Naive thymus-derived CD8-positive, alpha-beta T cell (primary cell): ENCODE measurements at regions not wholly inside any gene's neighbourhood (a gene's known extent, or its start where the extent isn't known, plus 50 kb on each side); places are given as distances from the start of the nearest gene placed in this dataset.

ENCODE experiments used
- ATAC-seq, 2 donors: fragments of 150-1000 bp; cut with Tn5 transposase in 1 of 2; sonication (Bioruptor Pico), chemical (Tn5 transposase) in 1 of 2; 1 replicate in 1 of 2; 2 replicates in 1 of 2; pipeline ENCODE4 v1.10.0; 2021; ENCODE audit warnings: mild to moderate bottlenecking in 2 of 2, moderate library complexity in 2 of 2
- POLR2A ChIA-PET: fragments of 350-600 bp; sonication (Branson Sonifier 250); formaldehyde crosslinking; loops from one replicate; lab custom pipeline; 2021; ENCODE audit warnings: antibody characterized with exemption; lab: Charles Lee
- DNase-seq, 10 donors: peaks; one replicate each; pipeline versions ENCODE4 v3.0.0 to v3.0.0-alpha.2; 2020 to 2022
- H3K27ac Mint-ChIP-seq, 10 donors: one replicate each; pipeline ENCODE4 v1.8.0; 2020 to 2022; ENCODE audit warnings: mild to moderate bottlenecking in 10 of 10, mixed read lengths in 10 of 10, moderate library complexity in 4 of 10, inconsistent platforms in 1 of 10
- H3K27me3 Mint-ChIP-seq, 5 donors: one replicate each; pipeline ENCODE4 v1.8.0; 2021 to 2022; ENCODE audit warnings: mixed read lengths in 5 of 5
- H3K36me3 Mint-ChIP-seq, 3 donors: one replicate each; pipeline ENCODE4 v1.8.0; 2020 to 2022; ENCODE audit warnings: mixed read lengths in 3 of 3, mild to moderate bottlenecking in 2 of 3, inconsistent platforms in 1 of 3
- H3K4me1 Mint-ChIP-seq, 4 donors: one replicate each; pipeline ENCODE4 v1.8.0; 2021 to 2022; ENCODE audit warnings: mixed read lengths in 4 of 4
- H3K4me3 Mint-ChIP-seq, 10 donors: one replicate each; pipeline ENCODE4 v1.8.0; 2020 to 2022; ENCODE audit warnings: mild to moderate bottlenecking in 10 of 10, mixed read lengths in 10 of 10, moderate library complexity in 6 of 10, inconsistent platforms in 1 of 10
- H3K9me3 Mint-ChIP-seq, 9 donors: one replicate each; pipeline ENCODE4 v1.8.0; 2020 to 2022; ENCODE audit warnings: mixed read lengths in 9 of 9, mild to moderate bottlenecking in 3 of 9, inconsistent platforms in 1 of 9, moderate library complexity in 1 of 9

- peaks cover 0 to 7% (median 5%) of the 10 kb centered on the region in 4 donors for H3K4me1 Mint-ChIP-seq
- no peaks in the 10 kb centered on the region for H3K9me3 Mint-ChIP-seq
- DNase-seq: no peak
- no peak for ATAC-seq
- POLR2A ChIA-PET: interaction anchor here (1.1 kb wide), 1 partner anchor 10 kb away, joined by 3 read pairs; no protein-coding TSS in a partner anchor
- no peak overlapping the region for H3K4me3 Mint-ChIP-seq
- peak overlapping the region in 1 of 10 donors; percentile 48 for H3K27ac Mint-ChIP-seq
- peaks cover 0 to 9% (median 0%) of the 10 kb centered on the region in 5 donors for H3K27me3 Mint-ChIP-seq
- no peaks in the 10 kb centered on the region for H3K36me3 Mint-ChIP-seq
Measured at GRCh38 chr17:34850023-34850422, 111.2 kb downstream of the CCT6B start.

GRCh38 chr17:34847938-34848337 is 113.3 kb downstream of the CCT6B start:
- Mint-ChIP-seq H3K27me3 (no peaks in the 10 kb centered on the region), H3K4me1 (peaks cover 0 to 7% (median 5%) of the 10 kb centered on the region in 4 donors), H3K4me3 (no peak overlapping the region), H3K9me3 (no peaks in the 10 kb centered on the region), H3K36me3 (no peaks in the 10 kb centered on the region), H3K27ac (peak overlapping the region in 1 of 10 donors; percentile 30)
- DNase-seq: no peak
- ATAC-seq: no peak
- POLR2A ChIA-PET: no interaction called here

DNA sequence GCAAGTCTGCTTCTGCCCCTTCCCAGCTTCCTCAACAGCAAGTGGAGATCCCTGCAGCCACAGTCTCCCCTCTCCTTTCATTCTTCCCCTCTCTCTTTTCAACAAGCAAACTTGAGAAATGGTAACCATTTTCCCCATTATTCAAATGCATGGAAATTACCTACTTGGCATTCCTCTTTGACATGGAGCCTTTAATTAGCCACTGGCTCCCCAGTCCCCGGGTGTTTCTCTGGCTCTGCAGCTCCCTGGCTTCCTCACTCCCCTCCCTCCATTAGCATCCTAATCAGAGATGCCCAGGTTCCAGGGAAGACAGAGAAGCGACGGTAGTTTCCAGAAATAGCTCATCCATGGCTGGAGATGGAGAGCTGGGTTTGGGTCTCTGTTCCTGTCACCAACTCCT is 116.0 kb downstream of the CCT6B start:
- no peaks in the 10 kb centered on the region for H3K36me3 Mint-ChIP-seq
- H3K4me3 Mint-ChIP-seq: peak overlapping the region in 4 of 10 donors; percentile 2 to 51 (median 22)

DNA sequence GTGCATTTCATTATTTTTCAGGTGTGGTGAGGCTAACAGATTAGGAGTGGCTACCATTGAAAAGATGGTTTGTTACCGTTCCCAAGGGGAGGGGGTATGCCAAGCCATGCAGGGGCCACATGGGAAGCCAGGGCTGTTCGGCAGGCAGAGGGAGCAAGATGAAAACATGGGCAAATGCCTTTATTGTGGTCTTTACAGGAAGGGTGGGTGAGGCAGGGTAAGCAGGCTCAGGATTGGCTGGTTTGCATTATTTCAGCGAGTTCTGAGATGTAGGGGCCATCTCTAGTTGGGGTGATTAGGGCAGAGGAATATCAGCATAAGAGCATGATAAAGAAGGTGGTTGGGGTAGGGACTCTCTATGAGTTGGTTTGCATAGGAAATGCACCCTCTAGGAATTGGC is 117.6 kb downstream of the CCT6B start:
- Mint-ChIP-seq H3K27me3 (no peaks in the 10 kb centered on the region), H3K4me3 (no peak overlapping the region), H3K9me3 (no peaks in the 10 kb centered on the region), H3K36me3 (no peaks in the 10 kb centered on the region), H3K27ac (no peak overlapping the region), H3K4me1 (peaks cover 0 to 19% (median 6%) of the 10 kb centered on the region in 4 donors)
- peak; percentile 37 to 51 for ATAC-seq
- POLR2A ChIA-PET: no interaction called here
- DNase-seq: peak in 2 of 10 donors; percentile 9 to 21

More for the DNA sequence above, 116.0 kb downstream of the CCT6B start:
- no peak for DNase-seq
- no peak for ATAC-seq
- Mint-ChIP-seq H3K9me3 (no peaks in the 10 kb centered on the region), H3K27ac (no peak overlapping the region), H3K4me1 (peaks cover 5 to 16% (median 8%) of the 10 kb centered on the region in 4 donors), H3K27me3 (no peaks in the 10 kb centered on the region)
- POLR2A ChIA-PET: no interaction called here

- no peaks in the 10 kb centered on the region for H3K9me3 Mint-ChIP-seq
- peaks cover 0 to 3% (median 0%) of the 10 kb centered on the region in 5 donors for H3K27me3 Mint-ChIP-seq
- H3K27ac Mint-ChIP-seq: peak overlapping the region in 4 of 10 donors; percentile 9 to 72 (median 37)
- POLR2A ChIA-PET: interaction anchor here (0.5 to 0.9 kb wide), 3 partner anchors 126 to 275 kb away, joined by 3 to 5 read pairs (median 3); no protein-coding TSS in a partner anchor
- ATAC-seq: no peak
- H3K4me3 Mint-ChIP-seq: peak overlapping the region in 4 of 10 donors; percentile 29 to 56 (median 51)
- DNase-seq: no peak
- no peaks in the 10 kb centered on the region for H3K36me3 Mint-ChIP-seq
- peaks cover 0 to 19% (median 6%) of the 10 kb centered on the region in 4 donors for H3K4me1 Mint-ChIP-seq
Measured at GRCh38 chr17:34842235-34842634, 119.0 kb downstream of the CCT6B start.

GRCh38 chr17:34841467-34841866 is 119.8 kb downstream of the CCT6B start:
- Mint-ChIP-seq H3K4me3 (peak overlapping the region in 3 of 10 donors; percentile 33 to 70 (median 49)), H3K9me3 (no peaks in the 10 kb centered on the region), H3K36me3 (no peaks in the 10 kb centered on the region), H3K27ac (peak overlapping the region in 8 of 10 donors; percentile 26 to 91 (median 78)), H3K27me3 (peaks cover 0 to 3% (median 0%) of the 10 kb centered on the region in 5 donors), H3K4me1 (peaks cover 0 to 19% (median 6%) of the 10 kb centered on the region in 4 donors)
- ATAC-seq (no peak), DNase-seq (no peak)
- POLR2A ChIA-PET: interaction anchor here (0.5 to 0.9 kb wide), 3 partner anchors 126 to 276 kb away, joined by 3 to 5 read pairs (median 3); no protein-coding TSS in a partner anchor

DNA sequence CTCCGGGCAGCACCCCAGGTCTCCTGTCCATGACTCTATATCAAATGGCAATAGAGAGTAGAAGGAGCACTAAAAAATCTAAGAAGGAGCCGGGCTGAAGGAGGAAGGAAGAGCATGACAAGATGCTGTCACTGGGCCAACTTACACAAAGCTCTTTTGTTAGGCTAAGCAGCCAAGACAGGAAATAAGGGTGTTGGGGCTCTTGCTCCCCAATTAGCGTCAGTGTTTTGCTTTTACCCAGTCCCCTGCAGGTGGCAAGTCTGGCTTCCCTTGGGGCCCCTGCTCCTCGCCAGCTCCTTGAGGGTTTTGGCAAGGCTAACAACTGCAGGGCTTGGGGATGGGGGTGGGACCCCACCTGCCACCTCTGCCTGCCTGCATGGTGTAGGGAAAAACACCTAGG is 120.5 kb downstream of the CCT6B start:
- H3K36me3 Mint-ChIP-seq: no peaks in the 10 kb centered on the region
- POLR2A ChIA-PET: interaction anchor here (0.6 kb wide), 1 partner anchor 1659 kb away, joined by 3 read pairs; no protein-coding TSS in a partner anchor
- H3K4me3 Mint-ChIP-seq: peak overlapping the region in 4 of 10 donors; percentile 33 to 70 (median 44)
- peak; percentile 75 to 84 for ATAC-seq
- peak in 6 of 10 donors; percentile 5 to 46 (median 25) for DNase-seq
- H3K4me1 Mint-ChIP-seq: peaks cover 0 to 19% (median 6%) of the 10 kb centered on the region in 4 donors
- peaks cover 0 to 6% (median 0%) of the 10 kb centered on the region in 5 donors for H3K27me3 Mint-ChIP-seq
- H3K9me3 Mint-ChIP-seq: no peaks in the 10 kb centered on the region
- H3K27ac Mint-ChIP-seq: peak overlapping the region in 9 of 10 donors; percentile 26 to 91 (median 72)

GRCh38 chr17:34837876-34838478 is 123.3 kb downstream of the CCT6B start:
- H3K4me1 Mint-ChIP-seq: peaks cover 0 to 19% (median 8%) of the 10 kb centered on the region in 4 donors
- DNase-seq (no peak), ATAC-seq (no peak)
- no peaks in the 10 kb centered on the region for H3K36me3 Mint-ChIP-seq
- POLR2A ChIA-PET: no interaction called here
- no peak overlapping the region for H3K4me3 Mint-ChIP-seq
- H3K27me3 Mint-ChIP-seq: peaks cover 0 to 8% (median 3%) of the 10 kb centered on the region in 5 donors
- H3K9me3 Mint-ChIP-seq: no peaks in the 10 kb centered on the region
- no peak overlapping the region for H3K27ac Mint-ChIP-seq

DNA sequence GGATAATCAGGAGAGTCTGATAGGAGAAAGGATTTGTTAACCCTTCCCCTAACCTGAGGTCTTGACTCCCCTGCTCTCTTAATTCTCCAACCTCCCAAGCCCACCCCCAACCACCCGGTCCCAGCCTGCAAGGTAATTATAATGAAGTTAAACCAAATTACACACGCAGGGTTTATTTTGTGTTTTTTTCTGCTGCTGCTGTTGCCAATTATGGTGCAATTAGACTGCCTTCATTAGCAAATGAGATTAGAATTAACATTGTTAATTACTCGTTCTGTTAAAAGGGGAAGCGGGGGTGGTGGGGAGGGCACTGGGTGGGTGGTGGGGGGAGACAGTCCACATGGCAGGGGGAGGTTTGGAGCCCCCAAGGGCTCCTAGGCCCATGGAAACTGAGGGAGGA is 128.9 kb downstream of the CCT6B start:
- no peak overlapping the region for H3K27ac Mint-ChIP-seq
- peaks cover 0 to 3% (median 0%) of the 10 kb centered on the region in 4 donors for H3K4me1 Mint-ChIP-seq
- H3K4me3 Mint-ChIP-seq: no peak overlapping the region
- H3K36me3 Mint-ChIP-seq: no peaks in the 10 kb centered on the region
- POLR2A ChIA-PET: no interaction called here
- no peaks in the 10 kb centered on the region for H3K9me3 Mint-ChIP-seq
- no peak for DNase-seq
- peaks cover 0 to 6% (median 5%) of the 10 kb centered on the region in 5 donors for H3K27me3 Mint-ChIP-seq
- ATAC-seq: no peak

GRCh38 chr17:34827008-34827407 is 134.3 kb downstream of the CCT6B start:
- H3K9me3 Mint-ChIP-seq: no peaks in the 10 kb centered on the region
- no peaks in the 10 kb centered on the region for H3K4me1 Mint-ChIP-seq
- H3K27me3 Mint-ChIP-seq: peaks cover 4 to 8% (median 6%) of the 10 kb centered on the region in 5 donors
- ATAC-seq: no peak
- no peak overlapping the region for H3K4me3 Mint-ChIP-seq
- H3K27ac Mint-ChIP-seq: no peak overlapping the region
- no peak for DNase-seq
- H3K36me3 Mint-ChIP-seq: no peaks in the 10 kb centered on the region
- POLR2A ChIA-PET: no interaction called here

- H3K27me3 Mint-ChIP-seq: peaks cover 4 to 8% (median 6%) of the 10 kb centered on the region in 5 donors
- H3K9me3 Mint-ChIP-seq: no peaks in the 10 kb centered on the region
- no peaks in the 10 kb centered on the region for H3K36me3 Mint-ChIP-seq
- H3K27ac Mint-ChIP-seq: no peak overlapping the region
- peaks cover 0 to 1% (median 0%) of the 10 kb centered on the region in 4 donors for H3K4me1 Mint-ChIP-seq
- no peak overlapping the region for H3K4me3 Mint-ChIP-seq
- POLR2A ChIA-PET: no interaction called here
- DNase-seq (no peak), ATAC-seq (no peak)
Measured at GRCh38 chr17:34826332-34826731, 134.9 kb downstream of the CCT6B start.

DNA sequence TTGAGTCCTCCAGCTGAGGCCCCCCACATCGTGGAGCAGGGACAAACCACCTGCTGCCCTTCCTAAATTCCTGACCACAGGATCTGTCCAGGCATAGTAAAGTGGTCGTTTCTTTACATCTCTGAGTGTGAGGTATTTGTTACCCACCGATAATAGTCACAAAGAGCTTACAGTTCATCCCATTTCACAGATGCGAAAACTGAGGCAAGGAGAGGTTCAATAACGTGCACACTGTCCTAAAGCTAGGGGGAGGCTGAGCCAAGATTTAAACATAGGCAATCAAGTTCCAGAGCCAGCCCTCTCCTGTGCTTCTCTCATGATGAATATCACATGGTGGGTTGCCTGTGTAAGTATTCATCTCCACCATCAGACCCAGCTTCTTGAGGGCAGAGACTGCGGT is 135.4 kb downstream of the CCT6B start:
- ATAC-seq: no peak
- Mint-ChIP-seq H3K27me3 (peaks cover 4 to 8% (median 6%) of the 10 kb centered on the region in 5 donors), H3K36me3 (no peaks in the 10 kb centered on the region), H3K4me1 (peaks cover 0 to 5% (median 0%) of the 10 kb centered on the region in 4 donors), H3K9me3 (no peaks in the 10 kb centered on the region), H3K4me3 (no peak overlapping the region), H3K27ac (no peak overlapping the region)
- DNase-seq: no peak
- POLR2A ChIA-PET: no interaction called here

- no peaks in the 10 kb centered on the region for H3K36me3 Mint-ChIP-seq
Measured at GRCh38 chr17:34825102-34825501, 136.2 kb downstream of the CCT6B start.

More at GRCh38 chr17:34825102-34825501, 136.2 kb downstream of the CCT6B start:
- Mint-ChIP-seq H3K9me3 (no peaks in the 10 kb centered on the region), H3K4me3 (no peak overlapping the region), H3K4me1 (peaks cover 0 to 7% (median 0%) of the 10 kb centered on the region in 4 donors), H3K27ac (no peak overlapping the region), H3K27me3 (peaks cover 4 to 12% (median 8%) of the 10 kb centered on the region in 5 donors)
- ATAC-seq (no peak), DNase-seq (no peak)
- POLR2A ChIA-PET: no interaction called here
